WERI-Rb-1 (cell line): ENCODE measurements at regions not wholly inside any gene's neighbourhood (a gene's known extent, or its start where the extent isn't known, plus 50 kb on each side); places are given as distances from the start of the nearest gene placed in this dataset.

Source experiments
- DNase-seq: peaks from one replicate; pipeline ENCODE4 v3.0.0-alpha.2; 2020
- H3K27ac ChIP-seq: fragments of 250-450 bp; sonication (Bioruptor Pico); 2 replicates; pipeline ENCODE4 v1.5.1; 2020; ENCODE audit warnings: mild to moderate bottlenecking, moderate library complexity
- H3K27me3 ChIP-seq: fragments of 250-450 bp; sonication (Bioruptor Pico); 2 replicates; pipeline ENCODE4 v1.5.1; 2021; ENCODE audit warnings: mild to moderate bottlenecking, low read depth, moderate library complexity; ENCODE audit not compliant: insufficient read depth, severe bottlenecking
- H3K36me3 ChIP-seq: fragments of 250-450 bp; sonication (Bioruptor Pico); 2 replicates; pipeline ENCODE4 v1.5.1; 2020; ENCODE audit warnings: mild to moderate bottlenecking, moderate library complexity
- H3K4me3 ChIP-seq: 2 replicates; pipeline ENCODE4 v1.5.1; 2011; ENCODE audit warnings: low read depth, mild to moderate bottlenecking, control low read depth, low read length
- H3K9me3 ChIP-seq: fragments of 250-450 bp; sonication (Bioruptor Pico); 2 replicates; pipeline ENCODE4 v1.5.1; 2021; ENCODE audit warnings: mild to moderate bottlenecking, moderate library complexity; ENCODE audit not compliant: severe bottlenecking
- CTCF ChIP-seq: IDR thresholded peaks from 2 replicates; pipeline ENCODE4 v1.5.1; 2011; ENCODE audit warnings: low read depth, mild to moderate bottlenecking, control low read depth, inconsistent platforms, low read length

- H3K9me3 ChIP-seq = no peaks in the 10 kb centered on the region
- H3K27ac ChIP-seq = no peak overlapping the region
- H3K27me3 ChIP-seq = peaks cover 39% of the 10 kb centered on the region
- TF ChIP-seq CTCF = no peak
- H3K4me3 ChIP-seq = no peak overlapping the region
- no peak for DNase-seq
- H3K36me3 ChIP-seq = no peaks in the 10 kb centered on the region
Measured at GRCh38 chr20:40481337-40481736, 207.7 kb downstream of the MAFB start.

- no peak for TF ChIP-seq CTCF
- H3K4me3 ChIP-seq = no peak overlapping the region
- H3K9me3 ChIP-seq = no peaks in the 10 kb centered on the region
- no peak overlapping the region for H3K27ac ChIP-seq
- no peaks in the 10 kb centered on the region for H3K36me3 ChIP-seq
- DNase-seq = no peak
- peaks cover 49% of the 10 kb centered on the region for H3K27me3 ChIP-seq
Measured at GRCh38 chr20:40477805-40478204, 211.2 kb downstream of the MAFB start.

- no peak overlapping the region for H3K27ac ChIP-seq
- no peaks in the 10 kb centered on the region for H3K9me3 ChIP-seq
- no peak for DNase-seq
- no peaks in the 10 kb centered on the region for H3K36me3 ChIP-seq
- TF ChIP-seq CTCF = no peak
- H3K4me3 ChIP-seq = no peak overlapping the region
- H3K27me3 ChIP-seq = peaks cover 56% of the 10 kb centered on the region
Measured at GRCh38 chr20:40476461-40476860, 212.6 kb downstream of the MAFB start.

- no peak overlapping the region for H3K27ac ChIP-seq
- no peak for DNase-seq
- TF ChIP-seq CTCF = no peak
Measured at GRCh38 chr20:40472905-40473304, 216.1 kb downstream of the MAFB start.

GRCh38 chr20:40471261-40471629, 217.8 kb downstream of the MAFB start:
- H3K4me3 ChIP-seq = no peak overlapping the region
- H3K9me3 ChIP-seq = no peaks in the 10 kb centered on the region
- peak; percentile 13 for DNase-seq
- no peak overlapping the region for H3K27ac ChIP-seq
- no peaks in the 10 kb centered on the region for H3K36me3 ChIP-seq
- H3K27me3 ChIP-seq = peaks cover 56% of the 10 kb centered on the region
- TF ChIP-seq CTCF = peak; percentile 46; the same call in 1 of the 2 replicates

More at GRCh38 chr20:40472905-40473304, 216.1 kb downstream of the MAFB start:
- no peaks in the 10 kb centered on the region for H3K36me3 ChIP-seq
- no peaks in the 10 kb centered on the region for H3K9me3 ChIP-seq
- H3K27me3 ChIP-seq = peaks cover 54% of the 10 kb centered on the region
- no peak overlapping the region for H3K4me3 ChIP-seq

GRCh38 chr20:40470445-40471260, 218.4 kb downstream of the MAFB start:
- DNase-seq = no peak

More at GRCh38 chr20:40470445-40471260, 218.4 kb downstream of the MAFB start:
- Histone ChIP-seq H3K27ac (no peak overlapping the region), H3K36me3 (no peaks in the 10 kb centered on the region), H3K27me3 (peaks cover 57% of the 10 kb centered on the region), H3K9me3 (no peaks in the 10 kb centered on the region), H3K4me3 (no peak overlapping the region)
- no peak for TF ChIP-seq CTCF
